ELR (cell line): ENCODE measurements at regions not wholly inside any gene's neighbourhood (a gene's known extent, or its start where the extent isn't known, plus 50 kb on each side); places are given as distances from the start of the nearest gene placed in this dataset.

ENCODE experiments used
- DNase-seq: peaks from one replicate; pipeline ENCODE4 v3.0.0-alpha.2; 2015; ENCODE audit warnings: low read depth

DNA sequence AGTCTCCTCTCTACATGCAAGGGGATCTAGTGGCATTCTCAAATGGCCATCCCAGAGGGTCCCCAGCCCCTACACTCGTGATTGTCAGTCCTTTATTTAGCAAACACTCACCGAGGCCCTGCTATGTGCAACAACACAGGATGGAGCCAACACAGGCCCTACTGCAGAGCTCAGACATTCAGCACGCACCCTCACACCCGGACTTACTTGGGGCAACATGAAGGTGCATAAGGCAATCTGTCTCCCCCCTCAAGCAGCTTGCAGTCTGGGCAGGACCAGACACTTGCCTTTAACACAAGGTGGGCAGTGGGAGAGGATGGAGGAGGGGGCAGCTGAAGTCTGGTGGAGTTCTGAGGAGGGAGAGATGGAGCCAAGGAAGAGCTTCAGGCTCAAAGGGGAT is 258.4 kb downstream of the XXYLT1 start:
- no peak for DNase-seq

- DNase-seq, result no peak
Observed at GRCh38 chr3:195013411-195014361, 257.3 kb downstream of the XXYLT1 start.

GRCh38 chr3:195015021-195015420 is 255.9 kb downstream of the XXYLT1 start:
- no peak for DNase-seq

DNA sequence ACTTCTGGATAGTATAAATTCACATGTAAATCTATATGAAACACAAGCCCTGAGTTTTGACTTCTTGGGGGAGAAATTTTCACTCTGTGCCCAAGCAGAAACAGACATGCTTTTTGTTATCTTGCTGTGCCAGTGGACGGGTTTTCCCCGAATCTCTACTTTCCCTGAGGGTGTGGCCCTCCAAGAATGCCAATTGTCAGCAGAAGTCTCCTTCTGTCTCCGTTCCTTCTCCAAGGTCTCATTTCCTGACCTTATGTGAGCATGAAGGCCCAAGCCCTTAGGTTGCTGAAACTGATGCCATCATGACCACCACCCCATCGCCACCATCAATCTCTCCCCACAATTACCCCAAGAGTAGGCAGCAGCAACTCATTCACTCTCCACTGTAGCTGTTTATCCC is 253.8 kb downstream of the XXYLT1 start:
- DNase-seq, result no peak
